HG03097 (cell line): ENCODE measurements at regions not wholly inside any gene's neighbourhood (a gene's known extent, or its start where the extent isn't known, plus 50 kb on each side); places are given as distances from the start of the nearest gene placed in this dataset.
"Not testable (repeated sequence)": the region's sequence is repeated elsewhere in the genome, so short reads cannot be mapped to it uniquely, and the experiment has no call there.

ENCODE experiments used
- ATAC-seq: cut with Tn5 transposase; IDR thresholded peaks from one replicate; pipeline ENCODE4 v1.9.1; 2021; ENCODE audit not compliant: unreplicated experiment, low FRiP score

DNA sequence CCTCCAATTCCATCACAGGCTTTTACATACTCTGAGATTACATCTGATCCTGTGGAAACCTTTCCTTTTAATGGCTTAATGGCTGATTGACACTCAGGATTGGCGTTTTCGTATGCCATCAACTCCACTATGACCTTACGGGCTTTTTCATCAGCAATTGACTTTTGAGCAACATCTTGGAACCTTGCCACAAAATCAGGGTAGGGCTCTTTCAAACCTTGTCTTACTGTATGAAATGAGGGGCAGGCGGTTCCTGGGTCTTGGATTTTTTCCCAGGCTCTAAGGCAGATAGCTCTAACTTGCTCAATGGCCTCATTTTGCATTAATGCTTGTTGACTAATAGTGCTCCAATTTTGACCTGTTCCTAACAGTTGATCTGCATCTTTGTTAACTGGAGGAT lies 250.9 kb upstream of the PRKCQ start:
- ATAC-seq: not testable (repeated sequence)

DNA sequence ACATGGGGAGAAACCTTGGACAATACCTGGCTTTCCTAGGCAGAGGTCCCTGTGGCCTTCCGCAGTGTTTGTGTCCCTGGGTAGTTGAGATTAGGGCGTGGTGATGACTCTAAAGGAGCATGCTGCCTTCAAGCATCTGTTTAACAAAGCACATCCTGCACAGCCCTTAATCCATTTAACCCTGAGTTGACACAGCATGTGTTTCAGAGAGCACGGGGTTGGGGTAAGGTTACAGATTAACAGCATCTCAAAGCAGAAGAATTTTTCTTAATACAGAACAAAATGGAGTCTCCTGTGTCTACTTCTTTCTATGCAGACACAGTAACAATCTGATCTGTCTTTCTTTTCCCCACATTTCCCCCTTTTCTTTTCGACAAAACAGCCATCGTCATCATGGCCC lies 244.7 kb upstream of the PRKCQ start:
- not testable (repeated sequence) for ATAC-seq

DNA sequence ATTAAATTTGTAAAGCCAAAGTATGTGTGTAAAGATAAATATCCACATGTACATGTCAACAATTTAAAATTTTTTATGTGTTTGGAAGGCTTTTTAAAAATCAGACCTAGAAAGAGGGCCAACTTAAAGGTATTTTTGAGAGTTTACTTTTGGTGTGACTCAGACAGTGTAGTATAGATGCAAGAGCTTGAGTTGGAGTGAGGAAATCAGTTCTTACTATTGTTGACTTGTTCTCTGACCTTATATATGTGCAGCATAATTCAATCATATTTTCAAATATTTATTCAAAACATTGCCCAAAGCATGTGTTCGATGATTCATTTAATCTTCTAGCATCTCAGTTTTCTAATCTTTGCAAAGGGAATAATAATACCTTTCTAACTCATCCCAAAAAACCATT lies 243.7 kb upstream of the PRKCQ start:
- ATAC-seq: no peak

DNA sequence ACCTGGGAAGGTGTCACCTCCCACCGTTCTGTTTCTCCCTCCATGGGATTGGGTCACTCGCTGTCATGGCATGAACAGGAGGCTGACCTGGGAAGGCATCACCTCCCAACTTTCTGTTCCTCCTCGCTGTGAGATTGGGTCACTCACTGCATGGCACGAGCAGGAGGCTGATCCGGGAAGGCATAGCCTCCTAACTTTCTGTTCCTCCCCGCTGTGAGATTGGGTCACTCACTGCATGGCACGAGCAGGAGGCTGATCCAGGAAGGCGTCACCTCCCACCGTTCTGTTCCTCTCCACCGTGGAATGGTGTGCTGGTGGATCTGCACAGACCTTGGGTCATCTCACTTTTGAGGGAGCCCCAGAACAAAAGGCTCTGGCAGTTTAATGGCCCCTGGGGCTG lies 239.2 kb upstream of the PRKCQ start:
- ATAC-seq: no peak

DNA sequence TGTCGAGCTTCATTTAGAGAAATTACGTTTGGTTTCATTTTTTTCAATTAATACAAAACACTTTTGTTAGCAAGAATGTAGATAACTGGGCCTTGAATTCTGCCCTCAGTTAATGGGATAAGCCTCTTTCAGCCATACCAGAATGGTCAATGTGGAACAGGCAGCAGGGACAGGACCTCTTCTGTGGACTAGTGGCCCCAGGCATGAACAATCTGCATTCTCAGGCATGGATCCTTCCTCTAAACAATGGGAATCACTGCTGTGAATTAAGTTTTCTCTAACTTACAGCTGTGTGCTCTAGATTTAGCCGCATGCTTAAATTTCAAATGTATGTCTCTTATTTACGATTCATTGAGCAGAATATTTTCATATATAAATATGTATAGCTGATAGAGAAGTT lies 237.7 kb upstream of the PRKCQ start:
- ATAC-seq: no peak

DNA sequence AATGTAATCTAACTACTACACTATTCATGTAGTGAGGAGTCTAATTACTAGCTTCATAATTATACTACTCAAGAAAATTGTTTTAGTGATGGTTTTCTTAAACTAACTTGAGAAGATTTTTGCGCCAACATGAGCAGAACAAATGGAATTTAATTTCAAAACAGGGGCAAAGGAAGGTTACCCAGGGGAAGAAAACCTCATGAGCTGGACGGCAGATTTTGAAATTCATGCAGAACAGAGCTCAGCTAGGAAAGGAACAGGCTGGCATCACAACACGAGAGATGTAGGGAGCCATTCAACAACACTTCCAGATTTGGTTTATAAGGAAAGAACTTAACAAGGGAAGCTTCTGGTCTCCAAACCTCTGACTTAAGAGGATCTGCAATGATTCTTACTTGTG lies 235.3 kb upstream of the PRKCQ start:
- ATAC-seq: no peak

DNA sequence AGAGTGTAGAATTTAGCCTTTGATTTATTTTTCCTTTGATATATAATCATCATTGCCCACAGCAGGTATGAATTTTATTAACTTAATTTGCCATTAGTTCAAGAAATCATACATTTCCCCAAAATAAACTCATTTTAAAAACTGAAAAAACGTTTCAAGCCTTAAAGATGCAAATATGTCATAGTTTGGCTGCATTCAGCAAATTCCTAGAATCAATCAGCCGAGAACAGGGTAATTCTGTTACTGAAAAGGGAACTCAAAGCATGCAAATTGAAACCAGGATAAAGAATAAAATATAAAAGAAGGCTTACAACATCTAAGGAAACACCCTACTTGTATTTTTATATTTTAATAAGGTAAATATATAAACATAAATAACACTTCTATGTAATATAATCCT lies 233.8 kb upstream of the PRKCQ start:
- ATAC-seq: no peak

DNA sequence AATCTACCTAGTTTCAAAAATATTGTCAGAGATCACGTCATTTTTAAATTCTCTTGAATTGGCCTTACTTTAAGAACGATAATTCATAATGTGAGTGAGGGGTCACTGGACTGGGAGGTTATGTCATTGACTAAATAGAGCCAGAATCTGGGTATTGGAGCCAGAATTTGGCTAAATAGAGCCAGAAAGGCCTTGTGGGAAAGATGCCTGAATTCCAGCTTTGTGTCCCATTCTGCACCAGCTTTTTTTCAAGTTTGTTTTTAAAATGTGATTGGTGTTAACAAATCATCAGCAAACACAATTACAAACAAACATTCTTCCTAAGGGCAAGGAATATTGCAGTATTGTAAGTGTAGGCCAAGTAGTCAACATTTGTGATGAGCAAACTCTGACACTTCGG lies 233.2 kb upstream of the PRKCQ start:
- no peak for ATAC-seq

DNA sequence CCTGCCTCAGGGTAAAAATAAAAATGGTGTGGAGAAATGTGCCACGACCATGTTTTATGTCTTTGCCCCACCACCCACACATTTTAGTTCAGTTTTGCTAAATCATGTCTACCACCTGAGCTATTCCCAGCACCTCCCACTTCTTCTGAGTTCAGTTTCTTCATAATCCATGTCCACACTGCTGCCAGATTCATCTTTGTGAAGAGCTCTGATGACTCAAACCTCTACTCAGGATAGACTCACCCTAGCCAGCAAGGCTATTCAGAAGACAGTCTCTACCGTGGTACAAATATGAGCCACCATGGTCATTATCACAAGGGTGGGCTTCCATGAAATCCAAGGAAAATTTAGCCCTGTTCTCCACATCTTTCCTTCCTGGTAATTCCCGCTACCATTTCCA lies 231.1 kb upstream of the PRKCQ start:
- no peak for ATAC-seq

DNA sequence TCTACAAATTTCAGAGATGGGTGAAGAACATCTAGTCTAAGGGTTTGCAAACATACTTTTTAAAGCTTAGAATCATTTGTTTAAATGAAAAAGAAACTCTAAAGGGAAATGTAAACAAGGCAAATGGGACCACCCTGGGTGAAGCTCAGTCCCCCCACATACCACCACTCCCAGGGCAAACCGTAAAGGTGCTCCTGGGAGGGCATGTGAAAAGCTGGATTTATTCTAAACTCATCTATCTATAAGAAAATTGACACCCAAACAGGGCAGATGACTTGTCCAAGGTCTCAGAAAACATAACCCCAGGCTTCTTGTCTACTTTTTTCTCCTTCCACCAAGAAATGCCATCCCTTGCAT lies 223.3 kb upstream of the PRKCQ start:
- no peak for ATAC-seq

DNA sequence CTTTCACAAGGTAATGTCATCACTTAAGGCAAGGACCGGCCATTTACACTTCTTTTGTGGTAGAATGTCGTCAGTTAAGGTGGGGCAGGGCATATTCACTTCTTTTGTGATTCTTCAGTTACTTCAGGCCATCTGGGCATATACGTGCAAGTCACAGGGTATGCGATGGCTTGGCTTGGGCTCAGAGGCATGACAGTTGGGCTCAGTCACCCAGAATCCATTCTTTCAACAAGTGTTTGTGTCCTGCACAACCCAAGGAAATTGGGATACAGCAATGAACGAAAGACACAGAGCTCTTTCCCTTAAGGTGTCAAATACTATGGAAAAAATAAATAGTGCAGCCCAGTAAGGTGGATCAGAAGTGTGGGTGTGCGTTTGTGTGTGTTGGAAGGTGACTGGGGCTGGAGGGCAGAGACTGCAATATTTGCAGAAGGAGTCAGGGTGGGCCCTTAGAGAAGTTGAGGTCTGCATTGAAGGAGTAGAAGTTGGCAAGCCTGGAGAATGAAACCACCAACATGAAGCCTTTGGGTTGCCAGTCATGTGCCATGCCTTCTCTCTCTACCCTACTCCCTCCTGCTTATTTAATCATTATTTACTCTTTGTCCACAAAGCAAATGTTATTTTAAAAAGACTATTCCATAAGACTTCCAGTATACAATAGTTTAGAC lies 222.8 kb upstream of the PRKCQ start:
- ATAC-seq: no peak

DNA sequence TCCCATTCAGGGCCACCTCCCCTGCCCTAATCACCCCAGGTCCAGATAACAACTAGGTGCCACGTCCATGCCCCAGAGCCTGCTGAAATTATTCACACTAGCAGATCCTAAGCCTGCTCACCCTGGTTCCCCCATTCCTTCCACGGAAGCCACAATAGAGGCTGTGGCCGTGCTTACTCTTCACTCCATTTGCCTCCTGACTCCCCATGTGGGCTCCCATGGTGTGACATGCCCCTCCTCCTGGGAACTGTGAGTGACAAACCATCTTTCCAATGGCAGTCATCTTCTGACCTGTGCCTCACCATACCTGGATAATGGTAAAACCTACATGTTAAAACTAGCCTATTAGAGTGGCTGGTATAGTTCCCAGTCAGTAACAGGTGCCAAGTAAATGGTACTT lies 216.2 kb upstream of the PRKCQ start:
- no peak for ATAC-seq

DNA sequence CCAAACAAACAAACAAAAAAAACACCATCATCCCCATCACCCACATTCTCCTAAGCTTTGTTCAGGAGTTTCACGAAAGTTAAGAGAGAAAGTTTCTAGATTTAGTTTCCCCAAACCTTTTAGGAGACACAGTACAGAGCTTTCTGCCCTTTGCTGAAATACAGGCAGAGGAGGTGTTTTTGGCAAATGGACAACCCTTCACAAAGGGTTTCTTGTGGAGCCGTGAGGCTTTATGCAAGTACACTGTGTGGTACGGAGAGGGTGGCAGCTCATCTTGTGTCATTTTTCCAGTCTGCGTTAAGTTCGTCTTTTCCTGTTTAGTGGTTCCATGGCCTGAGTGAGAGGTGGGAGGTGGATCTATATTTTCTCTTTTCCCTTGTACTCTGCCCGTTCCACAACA lies 215.5 kb upstream of the PRKCQ start:
- ATAC-seq: no peak

DNA sequence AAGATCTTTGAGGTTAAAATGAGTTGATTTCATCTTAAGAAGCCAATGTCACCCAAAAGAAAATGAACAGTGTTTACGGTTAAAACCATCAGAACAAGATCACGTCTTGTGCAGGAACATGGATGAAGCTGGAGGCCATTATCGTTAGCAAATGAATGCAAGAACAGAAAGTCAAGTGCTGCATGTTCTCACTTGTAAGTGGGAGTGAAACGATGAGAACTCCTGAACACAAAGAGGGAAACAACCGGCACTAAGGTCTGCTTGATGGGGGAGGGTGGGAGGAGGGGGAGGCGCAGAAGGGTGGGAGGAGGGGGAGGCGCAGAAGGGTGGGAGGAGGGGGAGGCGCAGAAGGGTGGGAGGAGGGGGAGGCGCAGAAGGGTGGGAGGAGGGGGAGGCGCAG lies 214.8 kb upstream of the PRKCQ start:
- ATAC-seq: not testable (repeated sequence)

DNA sequence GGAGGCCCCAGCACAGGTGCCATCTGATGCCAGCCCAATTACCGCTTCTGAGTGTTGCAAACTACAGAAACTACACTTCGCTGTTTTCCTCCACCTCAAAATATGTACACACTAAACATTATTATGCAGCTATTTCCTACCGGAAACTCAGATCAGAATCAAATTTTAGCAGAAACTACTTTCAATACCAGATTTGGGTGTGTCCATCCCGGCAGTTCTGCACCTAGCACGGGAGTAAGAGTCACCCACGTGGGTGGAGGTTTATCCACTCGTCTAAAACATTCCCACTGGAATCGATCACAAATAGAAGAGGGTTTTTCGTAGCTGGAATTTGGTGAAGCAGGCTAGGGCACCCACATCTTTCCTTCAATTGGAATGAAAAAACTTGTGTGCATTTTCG lies 214.4 kb upstream of the PRKCQ start:
- ATAC-seq: no peak

DNA sequence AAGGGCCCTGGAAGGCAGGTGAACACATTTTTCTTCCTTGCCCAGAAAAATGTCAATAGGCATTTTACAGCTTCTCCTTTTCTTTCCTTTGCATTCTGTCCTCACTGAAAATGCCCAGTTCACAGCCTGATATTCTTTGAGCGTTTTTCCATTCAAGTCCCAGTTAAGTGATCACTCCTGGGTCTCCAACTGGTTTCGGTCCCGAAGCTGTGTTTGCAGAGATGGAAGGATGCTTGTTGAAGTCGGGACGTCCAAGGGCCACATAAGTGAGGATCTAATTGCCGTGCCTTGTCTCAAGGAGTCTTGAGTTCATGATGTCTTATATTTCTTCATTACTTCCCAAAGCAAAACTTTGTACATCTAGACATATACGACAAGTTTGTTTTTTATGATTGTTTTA lies 208.7 kb upstream of the PRKCQ start:
- no peak for ATAC-seq

DNA sequence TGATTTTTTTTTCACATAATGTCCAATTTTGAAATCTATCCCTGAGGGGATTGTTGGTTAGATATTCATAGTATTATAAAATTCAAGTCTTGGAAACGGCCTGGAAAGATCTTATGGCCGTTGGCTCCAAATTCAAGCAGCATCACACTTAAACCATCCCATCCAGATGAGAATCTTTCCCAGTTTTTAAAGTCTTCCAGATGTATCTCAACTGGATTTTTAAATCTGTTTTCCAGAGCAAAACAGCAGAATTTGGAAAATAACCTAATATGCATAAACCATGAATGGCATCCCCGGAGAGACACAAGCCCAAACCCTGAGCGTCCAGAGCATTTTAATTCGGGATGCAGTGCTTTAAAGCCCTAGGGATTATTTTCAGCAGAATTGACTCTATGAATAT lies 208.2 kb upstream of the PRKCQ start:
- no peak for ATAC-seq

DNA sequence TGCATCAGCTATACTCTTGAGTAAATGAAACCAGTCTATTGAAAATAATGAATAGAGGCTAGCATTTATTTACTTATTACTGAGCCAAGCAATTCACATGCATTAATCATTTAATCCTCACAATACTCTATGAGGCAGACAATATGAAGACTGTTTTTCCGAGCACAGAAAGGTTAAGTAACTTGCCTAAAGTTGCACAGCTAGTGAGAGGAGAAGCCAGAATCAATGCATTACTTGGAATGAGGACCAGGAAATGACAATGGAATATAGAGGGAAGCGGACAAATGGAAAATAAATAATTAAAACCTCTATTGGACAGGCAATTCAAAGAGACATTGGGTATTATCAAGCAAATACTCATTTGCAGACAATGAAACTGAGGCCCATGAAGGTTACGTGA lies 207.6 kb upstream of the PRKCQ start:
- no peak for ATAC-seq

DNA sequence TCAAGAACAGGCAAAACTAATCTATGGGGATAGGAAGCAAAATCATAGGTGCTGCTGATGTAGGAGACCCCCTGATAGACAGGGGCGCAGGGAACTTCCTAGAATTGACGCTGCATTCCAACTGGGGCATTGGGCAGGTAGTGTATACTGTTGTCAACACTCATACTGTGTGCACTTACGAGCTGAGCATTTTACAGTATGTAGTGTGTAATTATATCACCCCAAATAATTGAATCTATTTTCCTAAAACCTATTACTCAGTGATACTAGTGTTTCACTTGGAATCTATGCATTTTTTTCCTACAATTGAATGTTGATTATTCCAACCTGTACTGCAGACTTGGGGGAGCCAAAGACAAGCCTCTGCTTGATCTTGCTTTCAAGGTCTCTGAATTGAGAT lies 207.0 kb upstream of the PRKCQ start:
- no peak for ATAC-seq

DNA sequence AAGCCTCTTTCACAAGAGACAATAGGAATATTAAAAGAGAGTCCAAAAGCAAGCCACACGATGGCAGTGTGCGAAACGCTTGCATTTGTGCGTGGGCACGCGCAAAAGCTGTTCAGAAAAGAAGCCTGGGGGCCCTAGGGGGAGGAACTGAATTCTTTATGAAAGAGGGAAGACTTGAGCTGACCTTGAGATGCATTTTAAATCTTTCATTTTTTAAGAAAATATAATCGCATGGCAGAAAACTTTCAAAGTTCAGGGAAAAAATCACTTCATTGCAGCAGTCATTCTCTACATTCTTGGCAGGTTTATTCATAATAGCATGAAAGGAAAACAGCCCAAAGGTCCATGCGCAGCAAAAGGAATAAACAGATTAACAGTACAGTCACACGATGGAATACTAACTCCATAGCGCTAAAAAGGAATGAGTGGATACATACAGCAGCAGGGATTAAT lies 206.5 kb upstream of the PRKCQ start:
- no peak for ATAC-seq

DNA sequence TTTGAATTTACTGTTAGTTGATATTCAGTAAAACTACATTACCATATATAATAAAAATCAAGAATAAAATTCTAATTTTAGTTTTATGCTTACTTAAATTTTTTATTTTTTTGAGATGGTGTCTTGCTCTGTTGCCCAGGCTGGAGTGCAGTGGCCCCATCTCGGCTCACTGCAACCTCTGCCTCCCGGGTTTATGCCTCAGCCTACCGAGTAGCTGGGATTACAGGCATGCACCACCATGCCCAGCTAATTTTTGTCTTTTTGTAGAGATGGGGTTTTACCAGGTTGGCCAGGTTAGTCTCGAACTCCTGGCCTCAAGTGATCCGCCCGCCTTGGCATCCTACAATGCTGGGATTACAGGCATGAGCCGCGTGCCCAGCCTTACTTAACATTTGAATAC lies 204.4 kb upstream of the PRKCQ start:
- not testable (repeated sequence) for ATAC-seq

DNA sequence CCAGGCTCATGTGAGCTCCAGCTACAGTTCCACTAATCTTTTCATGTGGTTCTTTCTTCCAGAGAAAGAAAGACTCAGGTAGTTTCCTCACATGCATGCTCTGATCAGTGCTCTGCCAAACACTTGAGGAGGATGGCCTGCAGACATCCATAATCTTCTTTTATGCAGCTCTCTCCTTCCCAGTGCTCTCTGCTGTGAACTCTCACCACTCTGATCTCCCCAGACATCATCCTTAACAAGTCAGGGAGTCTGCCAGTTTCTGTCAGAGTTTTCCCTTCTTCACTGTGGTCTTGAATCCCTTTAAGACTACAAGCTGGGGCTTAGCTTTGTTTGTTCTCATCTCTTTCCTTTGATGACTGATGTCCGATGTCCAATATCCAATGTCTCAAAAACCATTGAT lies 203.4 kb upstream of the PRKCQ start:
- no peak for ATAC-seq

DNA sequence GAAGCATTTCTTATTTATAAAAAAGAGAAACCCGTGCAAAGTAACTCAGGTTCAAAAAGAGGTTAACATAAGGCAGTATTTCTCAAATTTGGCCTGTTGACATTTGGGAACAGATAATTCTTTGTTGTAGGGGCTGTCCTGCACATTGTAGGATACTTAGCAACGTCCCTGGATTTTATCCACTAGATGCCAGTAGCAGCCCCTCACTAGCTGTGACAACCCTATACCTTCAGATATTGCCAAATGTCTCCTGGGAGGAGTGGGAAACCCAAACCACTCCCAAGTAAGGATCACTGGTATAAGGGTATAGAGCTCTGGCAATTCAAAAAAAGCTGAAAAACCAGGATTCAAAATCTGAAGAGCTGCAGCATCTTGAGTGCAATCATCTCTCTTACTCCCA lies 202.3 kb upstream of the PRKCQ start:
- ATAC-seq: no peak
